NCI-H446 (cell line): ENCODE measurements at regions not wholly inside any gene's neighbourhood (a gene's known extent, or its start where the extent isn't known, plus 50 kb on each side); places are given as distances from the start of the nearest gene placed in this dataset.

ENCODE experiments used
- DNase-seq, 2 experiments: peaks; one replicate each; lab custom pipeline; 2025; lab: John Stamatoyannopoulos, UW

- no peak for DNase-seq
Measured at GRCh38 chr9:26567976-26568375, 324.6 kb downstream of the CAAP1 start.

- no peak for DNase-seq
Measured at GRCh38 chr9:26566141-26566540, 326.5 kb downstream of the CAAP1 start.

- no peak for DNase-seq
Measured at GRCh38 chr9:26565118-26565517, 327.5 kb downstream of the CAAP1 start.

- no peak for DNase-seq
Measured at GRCh38 chr9:26562338-26562737, 330.3 kb downstream of the CAAP1 start.

GRCh38 chr9:26561928-26562327 is 330.7 kb downstream of the CAAP1 start:
- no peak for DNase-seq

GRCh38 chr9:26559506-26559905 is 333.1 kb downstream of the CAAP1 start:
- DNase-seq, result no peak

- no peak for DNase-seq
Measured at GRCh38 chr9:26551971-26552370, 340.6 kb downstream of the CAAP1 start.

- no peak for DNase-seq
Measured at GRCh38 chr9:26551451-26551850, 341.2 kb downstream of the CAAP1 start.

GRCh38 chr9:26548781-26549290 is 343.8 kb downstream of the CAAP1 start:
- DNase-seq, result no peak

GRCh38 chr9:26539867-26540493 is 352.6 kb downstream of the CAAP1 start:
- no peak for DNase-seq

- no peak for DNase-seq
Measured at GRCh38 chr9:26537211-26537610, 355.4 kb downstream of the CAAP1 start.

- DNase-seq, result no peak
Measured at GRCh38 chr9:26535151-26535550, 357.5 kb downstream of the CAAP1 start.

- DNase-seq, result no peak
Measured at GRCh38 chr9:26530841-26531240, 361.8 kb downstream of the CAAP1 start.

- DNase-seq, result no peak
Measured at GRCh38 chr9:26527931-26528330, 364.7 kb downstream of the CAAP1 start.

GRCh38 chr9:26524267-26524666 is 368.3 kb downstream of the CAAP1 start:
- DNase-seq, result peak; percentile 31 to 76

- no peak for DNase-seq
Measured at GRCh38 chr9:26523577-26523976, 369.0 kb downstream of the CAAP1 start.

GRCh38 chr9:26520141-26520540 is 372.5 kb downstream of the CAAP1 start:
- no peak for DNase-seq

- no peak for DNase-seq
Measured at GRCh38 chr9:26516773-26517343, 375.7 kb downstream of the CAAP1 start.

- DNase-seq, result no peak
Measured at GRCh38 chr9:26513730-26514129, 378.9 kb downstream of the CAAP1 start.

GRCh38 chr9:26510137-26510536 is 382.5 kb downstream of the CAAP1 start:
- no peak for DNase-seq

GRCh38 chr9:26508897-26509296 is 383.7 kb downstream of the CAAP1 start:
- DNase-seq, result no peak

- no peak for DNase-seq
Measured at GRCh38 chr9:26504057-26504456, 388.5 kb downstream of the CAAP1 start.

- DNase-seq, result no peak
Measured at GRCh38 chr9:26502311-26502710, 390.3 kb downstream of the CAAP1 start.

GRCh38 chr9:26500471-26500870 is 392.1 kb downstream of the CAAP1 start:
- no peak for DNase-seq
